Cerebellar cortex (tissue), 1 donor: ENCODE measurements at regions not wholly inside any gene's neighbourhood (a gene's known extent, or its start where the extent isn't known, plus 50 kb on each side); places are given as distances from the start of the nearest gene placed in this dataset.

Source experiments
- DNase-seq: peaks from one replicate; pipeline ENCODE4 v3.0.0-alpha.2; 2015; ENCODE audit warnings: low spot score

GRCh38 chr18:27899893-27900292 is 277.0 kb downstream of the CDH2 start:
- DNase-seq: no peak

- no peak for DNase-seq
Measured at GRCh38 chr18:27894746-27895145, 282.2 kb downstream of the CDH2 start.

GRCh38 chr18:27887711-27888495 is 289.0 kb downstream of the CDH2 start:
- DNase-seq: no peak

- DNase-seq: no peak
Measured at GRCh38 chr18:27887287-27887686, 289.6 kb downstream of the CDH2 start.

GRCh38 chr18:27879540-27879939 is 297.4 kb downstream of the CDH2 start:
- no peak for DNase-seq

GRCh38 chr18:27871726-27872125 is 305.2 kb downstream of the CDH2 start:
- peak; percentile 84 for DNase-seq

GRCh38 chr18:27869735-27870134 is 307.2 kb downstream of the CDH2 start:
- DNase-seq: peak; percentile 10

- DNase-seq: peak; percentile 4
Measured at GRCh38 chr18:27865431-27865830, 311.5 kb downstream of the CDH2 start.

- DNase-seq: peak; percentile 67
Measured at GRCh38 chr18:27863780-27864430, 313.0 kb downstream of the CDH2 start.

GRCh38 chr18:27862041-27862682 is 314.8 kb downstream of the CDH2 start:
- peak; percentile 52 for DNase-seq

- DNase-seq: peak; percentile 87
Measured at GRCh38 chr18:27861539-27861938, 315.4 kb downstream of the CDH2 start.

- peak; percentile 25 for DNase-seq
Measured at GRCh38 chr18:27860701-27861107, 316.2 kb downstream of the CDH2 start.

- no peak for DNase-seq
Measured at GRCh38 chr18:27860011-27860410, 316.9 kb downstream of the CDH2 start.

- DNase-seq: no peak
Measured at GRCh38 chr18:27856820-27857219, 320.1 kb downstream of the CDH2 start.

- no peak for DNase-seq
Measured at GRCh38 chr18:27855486-27855885, 321.4 kb downstream of the CDH2 start.

GRCh38 chr18:27854631-27855030 is 322.3 kb downstream of the CDH2 start:
- no peak for DNase-seq

- DNase-seq: no peak
Measured at GRCh38 chr18:27848336-27848735, 328.6 kb downstream of the CDH2 start.

GRCh38 chr18:27847412-27847811 is 329.5 kb downstream of the CDH2 start:
- DNase-seq: no peak

- no peak for DNase-seq
Measured at GRCh38 chr18:27845897-27846296, 331.0 kb downstream of the CDH2 start.

- no peak for DNase-seq
Measured at GRCh38 chr18:27843783-27844777, 332.9 kb downstream of the CDH2 start.

- no peak for DNase-seq
Measured at GRCh38 chr18:27839141-27839540, 337.8 kb downstream of the CDH2 start.

GRCh38 chr18:27838225-27838624 is 338.7 kb downstream of the CDH2 start:
- no peak for DNase-seq
